Stimulated activated naive CD8-positive, alpha-beta T cell treated with anti-CD3 and anti-CD28 coated beads, Interleukin-15, Interleukin-2, amounts not matched to agents 100 ng/mL and 50 ng/mL, for 24 hours (primary cell): ENCODE measurements at regions not wholly inside any gene's neighbourhood (a gene's known extent, or its start where the extent isn't known, plus 50 kb on each side); places are given as distances from the start of the nearest gene placed in this dataset.

Experiments
- H3K27ac Mint-ChIP-seq: one replicate; pipeline ENCODE4 v1.8.0; 2021; ENCODE audit warnings: mild to moderate bottlenecking, mixed read lengths
- H3K27me3 Mint-ChIP-seq: one replicate; pipeline ENCODE4 v1.8.0; 2021; ENCODE audit warnings: mixed read lengths
- H3K36me3 Mint-ChIP-seq: one replicate; pipeline ENCODE4 v1.8.0; 2021; ENCODE audit warnings: low read depth, mixed read lengths
- H3K4me1 Mint-ChIP-seq: one replicate; pipeline ENCODE4 v1.8.0; 2021; ENCODE audit warnings: low read depth, mixed read lengths
- H3K4me3 Mint-ChIP-seq: one replicate; pipeline ENCODE4 v1.8.0; 2021; ENCODE audit warnings: mild to moderate bottlenecking, mixed read lengths
- H3K9me3 Mint-ChIP-seq: one replicate; pipeline ENCODE4 v1.8.0; 2021; ENCODE audit warnings: mixed read lengths

- peaks cover 9% of the 10 kb centered on the region for H3K27me3 Mint-ChIP-seq
- H3K27ac Mint-ChIP-seq: no peak overlapping the region
- H3K4me1 Mint-ChIP-seq: peaks cover 8% of the 10 kb centered on the region
- no peaks in the 10 kb centered on the region for H3K9me3 Mint-ChIP-seq
- H3K36me3 Mint-ChIP-seq: no peaks in the 10 kb centered on the region
- no peak overlapping the region for H3K4me3 Mint-ChIP-seq
Measured at GRCh38 chr13:26914624-26915023, 154.0 kb upstream of the GPR12 start.

- no peaks in the 10 kb centered on the region for H3K36me3 Mint-ChIP-seq
- no peak overlapping the region for H3K27ac Mint-ChIP-seq
- H3K9me3 Mint-ChIP-seq: no peaks in the 10 kb centered on the region
- H3K4me3 Mint-ChIP-seq: no peak overlapping the region
- H3K4me1 Mint-ChIP-seq: peaks cover 8% of the 10 kb centered on the region
- peaks cover 13% of the 10 kb centered on the region for H3K27me3 Mint-ChIP-seq
Measured at GRCh38 chr13:26914148-26914547, 153.6 kb upstream of the GPR12 start.

GRCh38 chr13:26910754-26911465 lies 150.3 kb upstream of the GPR12 start:
- peaks cover 22% of the 10 kb centered on the region for H3K27me3 Mint-ChIP-seq
- no peak overlapping the region for H3K4me3 Mint-ChIP-seq
- H3K9me3 Mint-ChIP-seq: no peaks in the 10 kb centered on the region
- no peak overlapping the region for H3K27ac Mint-ChIP-seq
- H3K4me1 Mint-ChIP-seq: peaks cover 8% of the 10 kb centered on the region
- H3K36me3 Mint-ChIP-seq: no peaks in the 10 kb centered on the region

- Mint-ChIP-seq H3K27ac (no peak overlapping the region), H3K27me3 (peaks cover 19% of the 10 kb centered on the region), H3K9me3 (no peaks in the 10 kb centered on the region), H3K4me1 (peaks cover 1% of the 10 kb centered on the region), H3K36me3 (no peaks in the 10 kb centered on the region), H3K4me3 (no peak overlapping the region)
Measured at GRCh38 chr13:26909477-26909876, 148.9 kb upstream of the GPR12 start.

- no peaks in the 10 kb centered on the region for H3K4me1 Mint-ChIP-seq
- H3K27ac Mint-ChIP-seq: no peak overlapping the region
- no peaks in the 10 kb centered on the region for H3K9me3 Mint-ChIP-seq
- no peaks in the 10 kb centered on the region for H3K36me3 Mint-ChIP-seq
- H3K27me3 Mint-ChIP-seq: peaks cover 19% of the 10 kb centered on the region
- H3K4me3 Mint-ChIP-seq: no peak overlapping the region
Measured at GRCh38 chr13:26908126-26908525, 147.5 kb upstream of the GPR12 start.

- Mint-ChIP-seq H3K27ac (no peak overlapping the region), H3K4me3 (no peak overlapping the region), H3K4me1 (no peaks in the 10 kb centered on the region), H3K36me3 (no peaks in the 10 kb centered on the region), H3K9me3 (no peaks in the 10 kb centered on the region), H3K27me3 (peaks cover 5% of the 10 kb centered on the region)
Measured at GRCh38 chr13:26899202-26899601, 138.6 kb upstream of the GPR12 start.

GRCh38 chr13:26897706-26898550 lies 137.3 kb upstream of the GPR12 start:
- Mint-ChIP-seq H3K27me3 (peaks cover 13% of the 10 kb centered on the region), H3K9me3 (no peaks in the 10 kb centered on the region), H3K4me3 (no peak overlapping the region), H3K36me3 (no peaks in the 10 kb centered on the region), H3K27ac (no peak overlapping the region), H3K4me1 (no peaks in the 10 kb centered on the region)

- H3K27ac Mint-ChIP-seq: no peak overlapping the region
- H3K9me3 Mint-ChIP-seq: no peaks in the 10 kb centered on the region
- no peaks in the 10 kb centered on the region for H3K36me3 Mint-ChIP-seq
- H3K27me3 Mint-ChIP-seq: peaks cover 14% of the 10 kb centered on the region
- H3K4me1 Mint-ChIP-seq: no peaks in the 10 kb centered on the region
- H3K4me3 Mint-ChIP-seq: no peak overlapping the region
Measured at GRCh38 chr13:26896986-26897668, 136.5 kb upstream of the GPR12 start.

- Mint-ChIP-seq H3K27ac (no peak overlapping the region), H3K27me3 (peaks cover 12% of the 10 kb centered on the region), H3K4me1 (no peaks in the 10 kb centered on the region), H3K36me3 (no peaks in the 10 kb centered on the region), H3K9me3 (no peaks in the 10 kb centered on the region), H3K4me3 (no peak overlapping the region)
Measured at GRCh38 chr13:26895808-26896466, 135.4 kb upstream of the GPR12 start.

GRCh38 chr13:26895081-26895807 lies 134.7 kb upstream of the GPR12 start:
- Mint-ChIP-seq H3K9me3 (no peaks in the 10 kb centered on the region), H3K36me3 (no peaks in the 10 kb centered on the region), H3K4me3 (no peak overlapping the region), H3K27me3 (peaks cover 10% of the 10 kb centered on the region), H3K27ac (no peak overlapping the region), H3K4me1 (no peaks in the 10 kb centered on the region)

GRCh38 chr13:26888632-26889031 lies 128.0 kb upstream of the GPR12 start:
- Mint-ChIP-seq H3K4me3 (no peak overlapping the region), H3K36me3 (no peaks in the 10 kb centered on the region), H3K4me1 (no peaks in the 10 kb centered on the region), H3K27ac (no peak overlapping the region), H3K27me3 (peaks cover 17% of the 10 kb centered on the region), H3K9me3 (no peaks in the 10 kb centered on the region)

- Mint-ChIP-seq H3K9me3 (no peaks in the 10 kb centered on the region), H3K4me3 (no peak overlapping the region), H3K27me3 (peaks cover 13% of the 10 kb centered on the region), H3K27ac (no peak overlapping the region), H3K36me3 (no peaks in the 10 kb centered on the region), H3K4me1 (no peaks in the 10 kb centered on the region)
Measured at GRCh38 chr13:26887594-26887993, 127.0 kb upstream of the GPR12 start.

- Mint-ChIP-seq H3K4me3 (no peak overlapping the region), H3K9me3 (no peaks in the 10 kb centered on the region), H3K27me3 (peaks cover 16% of the 10 kb centered on the region), H3K27ac (no peak overlapping the region), H3K36me3 (no peaks in the 10 kb centered on the region), H3K4me1 (no peaks in the 10 kb centered on the region)
Measured at GRCh38 chr13:26883613-26884257, 123.1 kb upstream of the GPR12 start.

GRCh38 chr13:26882731-26883130 lies 122.1 kb upstream of the GPR12 start:
- no peaks in the 10 kb centered on the region for H3K36me3 Mint-ChIP-seq

More at GRCh38 chr13:26882731-26883130, 122.1 kb upstream of the GPR12 start:
- Mint-ChIP-seq H3K9me3 (no peaks in the 10 kb centered on the region), H3K27ac (no peak overlapping the region), H3K4me3 (no peak overlapping the region), H3K4me1 (no peaks in the 10 kb centered on the region), H3K27me3 (peaks cover 17% of the 10 kb centered on the region)
